Hepatocyte (in vitro differentiated cells): ENCODE measurements at regions not wholly inside any gene's neighbourhood (a gene's known extent, or its start where the extent isn't known, plus 50 kb on each side); places are given as distances from the start of the nearest gene placed in this dataset.

Experiments used
- DNase-seq: peaks from one replicate; pipeline ENCODE4 v3.0.0-alpha.2; 2016; ENCODE audit warnings: low spot score
- H2AFZ ChIP-seq: fragments of 200-600 bp; sonication (generic); 2 replicates; pipeline ENCODE4 v1.6.0; 2016; ENCODE audit warnings: antibody characterized with exemption, mild to moderate bottlenecking
- H3K27ac ChIP-seq: fragments of 200-600 bp; sonication (generic); 2 replicates; pipeline ENCODE4 v1.5.1; 2016; ENCODE audit warnings: mild to moderate bottlenecking
- H3K27me3 ChIP-seq: fragments of 200-600 bp; sonication (generic); 2 replicates; pipeline ENCODE4 v1.6.1; 2016
- H3K36me3 ChIP-seq: fragments of 200-600 bp; sonication (generic); replicated peaks from 2 replicates; pipeline ENCODE4 v1.5.1; 2016; ENCODE audit warnings: low read depth; ENCODE audit not compliant: insufficient read depth
- H3K4me1 ChIP-seq: fragments of 200-600 bp; sonication (generic); 2 replicates; pipeline ENCODE4 v1.5.1; 2016; ENCODE audit warnings: mild to moderate bottlenecking, moderate library complexity; ENCODE audit not compliant: insufficient read depth
- H3K4me2 ChIP-seq: fragments of 200-600 bp; sonication (generic); 2 replicates; pipeline ENCODE4 v1.6.0; 2016
- H3K4me3 ChIP-seq: fragments of 200-600 bp; sonication (generic); 2 replicates; pipeline ENCODE4 v1.5.1; 2016; ENCODE audit warnings: mild to moderate bottlenecking
- H3K79me2 ChIP-seq: fragments of 200-600 bp; sonication (generic); 2 replicates; pipeline ENCODE4 v1.6.0; 2017; ENCODE audit warnings: mild to moderate bottlenecking
- H3K9me2 ChIP-seq: fragments of 200-600 bp; sonication (generic); replicated peaks from 2 replicates; pipeline ENCODE4 v1.6.0; 2017; ENCODE audit warnings: mild to moderate bottlenecking; ENCODE audit not compliant: insufficient read depth
- H3K9me3 ChIP-seq: fragments of 200-600 bp; sonication (generic); 2 replicates; pipeline ENCODE4 v1.5.1; 2016; ENCODE audit warnings: low read depth, mild to moderate bottlenecking
- H4K20me1 ChIP-seq: fragments of 200-600 bp; sonication (generic); 2 replicates; pipeline ENCODE4 v1.6.0; 2016; ENCODE audit warnings: mild to moderate bottlenecking; ENCODE audit not compliant: insufficient read depth, poor library complexity, severe bottlenecking
- EZH2 ChIP-seq: fragments of 200-600 bp; sonication (generic); IDR thresholded peaks from 2 replicates; pipeline ENCODE4 v1.6.1; 2016; ENCODE audit warnings: antibody characterized with exemption, mild to moderate bottlenecking, borderline replicate concordance
- EZH2phosphoT487 ChIP-seq: fragments of 200-600 bp; sonication (generic); IDR thresholded peaks from one replicate; pipeline ENCODE4 v1.6.1; 2018; ENCODE audit warnings: antibody characterized with exemption, mild to moderate bottlenecking, low read depth, moderate library complexity; ENCODE audit not compliant: unreplicated experiment, severe bottlenecking
- WGBS: methylation state at CpG from one replicate; pipeline ENCODE4 v1.1.6; 2016; ENCODE audit warnings: low lambda C conversion rate; ENCODE audit errors: missing lambda C conversion rate; 5-methylcytosine and 5-hydroxymethylcytosine counted together
- TF ChIP-seq, protein P1 (sequence below): fragments of 200-600 bp; sonication (generic); IDR thresholded peaks from 2 replicates; pipeline ENCODE4 v1.5.1; 2016; ENCODE audit warnings: antibody characterized with exemption, mild to moderate bottlenecking; ENCODE audit not compliant: poor library complexity

GRCh38 chrX:38473701-38474100 lies 87.6 kb upstream of the TSPAN7 start:
- Histone ChIP-seq H3K4me1 (no peaks in the 10 kb centered on the region), H2AFZ (no peak overlapping the region), H3K36me3 (no peaks in the 10 kb centered on the region), H3K4me3 (no peak overlapping the region), H3K27me3 (no peaks in the 10 kb centered on the region), H3K9me3 (no peaks in the 10 kb centered on the region), H3K9me2 (no peaks in the 10 kb centered on the region), H3K4me2 (no peak overlapping the region), H3K27ac (no peak overlapping the region), H4K20me1 (no peaks in the 10 kb centered on the region), H3K79me2 (no peaks in the 10 kb centered on the region)
- no peak for TF ChIP-seq EZH2phosphoT487
- TF ChIP-seq, protein P1, sequence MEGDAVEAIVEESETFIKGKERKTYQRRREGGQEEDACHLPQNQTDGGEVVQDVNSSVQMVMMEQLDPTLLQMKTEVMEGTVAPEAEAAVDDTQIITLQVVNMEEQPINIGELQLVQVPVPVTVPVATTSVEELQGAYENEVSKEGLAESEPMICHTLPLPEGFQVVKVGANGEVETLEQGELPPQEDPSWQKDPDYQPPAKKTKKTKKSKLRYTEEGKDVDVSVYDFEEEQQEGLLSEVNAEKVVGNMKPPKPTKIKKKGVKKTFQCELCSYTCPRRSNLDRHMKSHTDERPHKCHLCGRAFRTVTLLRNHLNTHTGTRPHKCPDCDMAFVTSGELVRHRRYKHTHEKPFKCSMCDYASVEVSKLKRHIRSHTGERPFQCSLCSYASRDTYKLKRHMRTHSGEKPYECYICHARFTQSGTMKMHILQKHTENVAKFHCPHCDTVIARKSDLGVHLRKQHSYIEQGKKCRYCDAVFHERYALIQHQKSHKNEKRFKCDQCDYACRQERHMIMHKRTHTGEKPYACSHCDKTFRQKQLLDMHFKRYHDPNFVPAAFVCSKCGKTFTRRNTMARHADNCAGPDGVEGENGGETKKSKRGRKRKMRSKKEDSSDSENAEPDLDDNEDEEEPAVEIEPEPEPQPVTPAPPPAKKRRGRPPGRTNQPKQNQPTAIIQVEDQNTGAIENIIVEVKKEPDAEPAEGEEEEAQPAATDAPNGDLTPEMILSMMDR, result no peak
- TF ChIP-seq EZH2, result no peak
- no peak for DNase-seq
- 63% methylated on average over 3 of the region's 3 CpGs for WGBS

DNA sequence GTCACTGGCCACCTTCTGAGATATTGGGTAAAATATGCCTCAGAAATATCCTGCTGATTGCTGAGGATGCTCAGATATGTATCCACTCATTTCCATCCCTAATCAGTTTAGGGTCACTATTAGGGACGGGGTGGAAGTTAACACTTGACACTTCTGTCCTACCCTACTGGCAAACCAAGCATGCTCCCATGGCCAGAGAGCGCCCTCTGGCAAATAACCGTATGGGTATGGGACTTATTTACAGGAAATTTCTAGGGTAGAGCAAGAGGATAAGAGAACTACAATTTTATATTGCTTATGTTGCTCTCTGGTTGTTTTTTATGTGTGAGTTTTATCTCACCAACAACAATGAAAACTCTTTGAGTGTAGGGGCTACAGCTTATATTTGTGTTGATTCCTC lies 86.8 kb upstream of the TSPAN7 start:
- Histone ChIP-seq H4K20me1 (no peaks in the 10 kb centered on the region), H3K27ac (no peak overlapping the region), H3K36me3 (no peaks in the 10 kb centered on the region), H3K4me3 (no peak overlapping the region), H3K9me2 (no peaks in the 10 kb centered on the region), H3K79me2 (no peaks in the 10 kb centered on the region), H3K27me3 (no peaks in the 10 kb centered on the region), H3K9me3 (no peaks in the 10 kb centered on the region), H3K4me2 (no peak overlapping the region), H2AFZ (no peak overlapping the region), H3K4me1 (no peaks in the 10 kb centered on the region)
- WGBS, result 62% methylated on average over 3 of the region's 3 CpGs
- TF ChIP-seq EZH2phosphoT487, result no peak
- TF ChIP-seq, protein P1, result no peak
- TF ChIP-seq EZH2, result no peak
- no peak for DNase-seq

DNA sequence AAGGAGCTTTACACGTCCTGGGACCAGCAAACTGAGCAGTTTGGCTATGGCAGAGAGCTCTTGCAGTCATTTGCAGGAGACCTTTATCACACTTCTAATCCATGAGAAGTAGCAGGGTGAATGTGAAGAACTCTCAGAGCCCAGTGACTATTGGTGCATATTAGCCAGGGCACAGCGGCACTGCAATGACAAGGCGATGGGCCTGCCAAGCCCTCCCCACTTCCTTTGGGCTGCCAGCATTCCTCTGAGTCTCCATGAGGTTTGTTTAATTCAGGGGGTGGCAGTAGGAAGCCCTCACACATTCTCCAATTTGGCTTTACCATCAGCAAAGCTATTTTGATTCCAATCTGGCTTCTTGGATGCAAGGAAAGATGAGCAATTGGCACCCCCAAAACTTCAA lies 79.2 kb upstream of the TSPAN7 start:
- 76% methylated on average over 3 of the region's 3 CpGs for WGBS
- no peak overlapping the region for H3K4me2 ChIP-seq
- H3K9me2 ChIP-seq, result no peaks in the 10 kb centered on the region
- H4K20me1 ChIP-seq, result no peaks in the 10 kb centered on the region
- H3K27ac ChIP-seq, result no peak overlapping the region
- TF ChIP-seq EZH2phosphoT487 (no peak), EZH2 (no peak)
- TF ChIP-seq, protein P1, result no peak
- no peak overlapping the region for H2AFZ ChIP-seq
- H3K9me3 ChIP-seq, result no peaks in the 10 kb centered on the region
- no peak overlapping the region for H3K4me3 ChIP-seq
- no peaks in the 10 kb centered on the region for H3K79me2 ChIP-seq
- H3K36me3 ChIP-seq, result no peaks in the 10 kb centered on the region
- H3K4me1 ChIP-seq, result no peaks in the 10 kb centered on the region
- no peaks in the 10 kb centered on the region for H3K27me3 ChIP-seq
- DNase-seq, result no peak
